ENCODE measurements at regions not wholly inside any gene's neighbourhood (a gene's known extent, or its start where the extent isn't known, plus 50 kb on each side); places are given as distances from the start of the nearest gene placed in this dataset.

- Histone ChIP-seq H3K9me3 (ENCODE audit: low read length) (no peaks in the 10 kb centered on the region), H3K27me3 (ENCODE audit: insufficient read depth, low read length) (no peaks in the 10 kb centered on the region), H3F3A (ENCODE audit: insufficient read depth, low read length) (no peaks in the 10 kb centered on the region), H3K4me2 (ENCODE audit: low read length) (no peak overlapping the region), H3K9me2 (ENCODE audit: low read depth, low read length) (no peaks in the 10 kb centered on the region), H2AFZ (ENCODE audit: low read length) (no peak overlapping the region), H3K36me3 (ENCODE audit: insufficient read depth, low read length) (no peaks in the 10 kb centered on the region), H3K4me1 (ENCODE audit: insufficient read depth, low read length, severe bottlenecking) (no peaks in the 10 kb centered on the region), H3K27ac (ENCODE audit: low read depth, low read length, poor library complexity, severe bottlenecking) (no peak overlapping the region), H3K4me3 (ENCODE audit: low read depth, low read length, poor library complexity, severe bottlenecking) (no peak overlapping the region), H3K79me2 (ENCODE audit: insufficient read depth, low read length) (no peaks in the 10 kb centered on the region), H3K9ac (ENCODE audit: low read length) (no peak overlapping the region), H4K20me1 (ENCODE audit: insufficient read depth, low read length) (no peaks in the 10 kb centered on the region)
- TF ChIP-seq EZH2 (IDR thresholded peaks at IDR 0.05; ENCODE audit: borderline replicate concordance, low read length) = no peak
- TF ChIP-seq, protein P1, sequence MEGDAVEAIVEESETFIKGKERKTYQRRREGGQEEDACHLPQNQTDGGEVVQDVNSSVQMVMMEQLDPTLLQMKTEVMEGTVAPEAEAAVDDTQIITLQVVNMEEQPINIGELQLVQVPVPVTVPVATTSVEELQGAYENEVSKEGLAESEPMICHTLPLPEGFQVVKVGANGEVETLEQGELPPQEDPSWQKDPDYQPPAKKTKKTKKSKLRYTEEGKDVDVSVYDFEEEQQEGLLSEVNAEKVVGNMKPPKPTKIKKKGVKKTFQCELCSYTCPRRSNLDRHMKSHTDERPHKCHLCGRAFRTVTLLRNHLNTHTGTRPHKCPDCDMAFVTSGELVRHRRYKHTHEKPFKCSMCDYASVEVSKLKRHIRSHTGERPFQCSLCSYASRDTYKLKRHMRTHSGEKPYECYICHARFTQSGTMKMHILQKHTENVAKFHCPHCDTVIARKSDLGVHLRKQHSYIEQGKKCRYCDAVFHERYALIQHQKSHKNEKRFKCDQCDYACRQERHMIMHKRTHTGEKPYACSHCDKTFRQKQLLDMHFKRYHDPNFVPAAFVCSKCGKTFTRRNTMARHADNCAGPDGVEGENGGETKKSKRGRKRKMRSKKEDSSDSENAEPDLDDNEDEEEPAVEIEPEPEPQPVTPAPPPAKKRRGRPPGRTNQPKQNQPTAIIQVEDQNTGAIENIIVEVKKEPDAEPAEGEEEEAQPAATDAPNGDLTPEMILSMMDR (IDR thresholded peaks at IDR 0.05; ENCODE audit: low read length) = no peak
Observed at GRCh38 chr20:12318043-12318442, 400.4 kb downstream of the BTBD3 start.

- Histone ChIP-seq H3F3A (ENCODE audit: insufficient read depth, low read length) (no peaks in the 10 kb centered on the region), H3K4me1 (ENCODE audit: insufficient read depth, low read length, severe bottlenecking) (no peaks in the 10 kb centered on the region), H3K9me3 (ENCODE audit: low read length) (no peaks in the 10 kb centered on the region), H3K9me2 (ENCODE audit: low read depth, low read length) (no peaks in the 10 kb centered on the region), H3K27ac (ENCODE audit: low read depth, low read length, poor library complexity, severe bottlenecking) (no peak overlapping the region), H3K9ac (ENCODE audit: low read length) (no peak overlapping the region), H3K4me3 (ENCODE audit: low read depth, low read length, poor library complexity, severe bottlenecking) (no peak overlapping the region), H3K36me3 (ENCODE audit: insufficient read depth, low read length) (no peaks in the 10 kb centered on the region), H3K79me2 (ENCODE audit: insufficient read depth, low read length) (no peaks in the 10 kb centered on the region), H3K27me3 (ENCODE audit: insufficient read depth, low read length) (no peaks in the 10 kb centered on the region), H3K4me2 (ENCODE audit: low read length) (no peak overlapping the region), H2AFZ (ENCODE audit: low read length) (no peak overlapping the region), H4K20me1 (ENCODE audit: insufficient read depth, low read length) (no peaks in the 10 kb centered on the region)
- TF ChIP-seq, protein P1 (IDR thresholded peaks at IDR 0.05; ENCODE audit: low read length) = no peak
- no peak for TF ChIP-seq EZH2 (IDR thresholded peaks at IDR 0.05; ENCODE audit: borderline replicate concordance, low read length)
Observed at GRCh38 chr20:12321736-12322135, 404.0 kb downstream of the BTBD3 start.

DNA sequence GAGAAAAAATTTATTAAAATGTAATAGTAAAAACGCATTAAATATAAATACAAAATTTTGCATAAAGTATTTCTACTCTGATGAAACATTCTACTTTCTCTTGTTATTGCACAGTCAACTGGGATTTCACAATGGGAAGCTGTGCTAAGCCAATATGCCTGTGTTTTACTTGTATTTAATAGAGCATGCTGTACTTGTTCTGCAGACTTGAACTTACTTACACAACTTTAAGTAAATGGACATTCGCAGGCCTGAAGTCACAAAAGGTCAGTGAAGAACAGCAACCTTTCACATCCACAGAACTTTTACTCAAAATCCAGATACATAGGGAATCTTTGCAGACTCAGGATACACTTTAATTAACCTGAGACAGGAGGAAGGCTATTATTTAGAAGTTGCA is 409.5 kb downstream of the BTBD3 start:
- Histone ChIP-seq H3K4me3 (ENCODE audit: low read depth, low read length, poor library complexity, severe bottlenecking) (no peak overlapping the region), H3K36me3 (ENCODE audit: insufficient read depth, low read length) (no peaks in the 10 kb centered on the region), H4K20me1 (ENCODE audit: insufficient read depth, low read length) (no peaks in the 10 kb centered on the region), H3K27me3 (ENCODE audit: insufficient read depth, low read length) (no peaks in the 10 kb centered on the region), H3K4me1 (ENCODE audit: insufficient read depth, low read length, severe bottlenecking) (no peaks in the 10 kb centered on the region), H3K27ac (ENCODE audit: low read depth, low read length, poor library complexity, severe bottlenecking) (no peak overlapping the region), H3K9me3 (ENCODE audit: low read length) (no peaks in the 10 kb centered on the region), H3K9me2 (ENCODE audit: low read depth, low read length) (no peaks in the 10 kb centered on the region), H2AFZ (ENCODE audit: low read length) (no peak overlapping the region), H3F3A (ENCODE audit: insufficient read depth, low read length) (no peaks in the 10 kb centered on the region), H3K79me2 (ENCODE audit: insufficient read depth, low read length) (no peaks in the 10 kb centered on the region), H3K9ac (ENCODE audit: low read length) (no peak overlapping the region), H3K4me2 (ENCODE audit: low read length) (no peak overlapping the region)
- TF ChIP-seq, protein P1 (IDR thresholded peaks at IDR 0.05; ENCODE audit: low read length) = no peak
- no peak for TF ChIP-seq EZH2 (IDR thresholded peaks at IDR 0.05; ENCODE audit: borderline replicate concordance, low read length)
